ENCODE measurements at regions not wholly inside any gene's neighbourhood (a gene's known extent, or its start where the extent isn't known, plus 50 kb on each side); places are given as distances from the start of the nearest gene placed in this dataset.

DNA sequence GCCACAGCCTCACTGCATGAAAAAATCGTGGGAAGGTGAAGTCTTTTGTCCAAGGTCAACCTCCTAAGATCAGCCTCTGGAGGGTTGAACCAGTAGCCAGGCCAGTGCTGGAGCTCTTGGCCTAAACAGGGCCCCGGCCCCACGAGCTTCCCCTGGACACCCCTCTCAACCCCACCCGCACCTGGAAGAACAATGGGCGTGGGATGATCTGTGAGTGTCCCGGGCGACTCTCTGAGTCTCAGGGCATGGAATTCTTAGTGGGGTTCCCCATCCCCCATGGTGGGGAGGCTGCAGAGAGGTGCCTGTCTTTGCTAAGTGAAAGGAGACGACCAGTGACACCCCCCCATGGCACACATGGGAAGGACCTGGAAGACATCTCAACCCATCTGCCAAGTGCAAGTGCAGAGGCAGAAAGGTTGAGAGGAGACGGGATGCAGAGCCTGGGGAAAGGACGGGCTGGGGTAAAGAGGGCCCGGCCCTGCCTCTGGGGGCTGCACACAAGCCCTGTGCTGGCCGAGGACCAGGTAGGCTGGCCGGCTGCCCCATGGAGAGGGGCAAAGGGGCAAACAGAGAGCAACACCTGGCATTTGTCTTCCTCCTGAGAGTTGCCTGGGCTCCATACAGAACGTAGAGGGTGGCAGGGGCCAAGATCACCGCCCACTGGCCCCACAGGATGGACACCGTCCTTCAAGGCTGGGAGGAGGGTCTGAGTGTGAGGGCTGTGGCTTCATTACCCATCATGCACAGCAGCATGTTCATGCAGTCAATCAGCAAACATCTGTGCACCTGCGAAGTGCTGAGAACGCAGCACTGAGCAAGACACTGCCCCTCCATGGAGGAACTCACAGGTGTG, 163.0 kb upstream of the PPP2R2D start:
- TF ChIP-seq, protein P1, sequence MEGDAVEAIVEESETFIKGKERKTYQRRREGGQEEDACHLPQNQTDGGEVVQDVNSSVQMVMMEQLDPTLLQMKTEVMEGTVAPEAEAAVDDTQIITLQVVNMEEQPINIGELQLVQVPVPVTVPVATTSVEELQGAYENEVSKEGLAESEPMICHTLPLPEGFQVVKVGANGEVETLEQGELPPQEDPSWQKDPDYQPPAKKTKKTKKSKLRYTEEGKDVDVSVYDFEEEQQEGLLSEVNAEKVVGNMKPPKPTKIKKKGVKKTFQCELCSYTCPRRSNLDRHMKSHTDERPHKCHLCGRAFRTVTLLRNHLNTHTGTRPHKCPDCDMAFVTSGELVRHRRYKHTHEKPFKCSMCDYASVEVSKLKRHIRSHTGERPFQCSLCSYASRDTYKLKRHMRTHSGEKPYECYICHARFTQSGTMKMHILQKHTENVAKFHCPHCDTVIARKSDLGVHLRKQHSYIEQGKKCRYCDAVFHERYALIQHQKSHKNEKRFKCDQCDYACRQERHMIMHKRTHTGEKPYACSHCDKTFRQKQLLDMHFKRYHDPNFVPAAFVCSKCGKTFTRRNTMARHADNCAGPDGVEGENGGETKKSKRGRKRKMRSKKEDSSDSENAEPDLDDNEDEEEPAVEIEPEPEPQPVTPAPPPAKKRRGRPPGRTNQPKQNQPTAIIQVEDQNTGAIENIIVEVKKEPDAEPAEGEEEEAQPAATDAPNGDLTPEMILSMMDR (IDR thresholded peaks at IDR 0.05) = no peak
- TF ChIP-seq JUNB (IDR thresholded peaks at IDR 0.05) = no peak
- TF ChIP-seq, protein P2, sequence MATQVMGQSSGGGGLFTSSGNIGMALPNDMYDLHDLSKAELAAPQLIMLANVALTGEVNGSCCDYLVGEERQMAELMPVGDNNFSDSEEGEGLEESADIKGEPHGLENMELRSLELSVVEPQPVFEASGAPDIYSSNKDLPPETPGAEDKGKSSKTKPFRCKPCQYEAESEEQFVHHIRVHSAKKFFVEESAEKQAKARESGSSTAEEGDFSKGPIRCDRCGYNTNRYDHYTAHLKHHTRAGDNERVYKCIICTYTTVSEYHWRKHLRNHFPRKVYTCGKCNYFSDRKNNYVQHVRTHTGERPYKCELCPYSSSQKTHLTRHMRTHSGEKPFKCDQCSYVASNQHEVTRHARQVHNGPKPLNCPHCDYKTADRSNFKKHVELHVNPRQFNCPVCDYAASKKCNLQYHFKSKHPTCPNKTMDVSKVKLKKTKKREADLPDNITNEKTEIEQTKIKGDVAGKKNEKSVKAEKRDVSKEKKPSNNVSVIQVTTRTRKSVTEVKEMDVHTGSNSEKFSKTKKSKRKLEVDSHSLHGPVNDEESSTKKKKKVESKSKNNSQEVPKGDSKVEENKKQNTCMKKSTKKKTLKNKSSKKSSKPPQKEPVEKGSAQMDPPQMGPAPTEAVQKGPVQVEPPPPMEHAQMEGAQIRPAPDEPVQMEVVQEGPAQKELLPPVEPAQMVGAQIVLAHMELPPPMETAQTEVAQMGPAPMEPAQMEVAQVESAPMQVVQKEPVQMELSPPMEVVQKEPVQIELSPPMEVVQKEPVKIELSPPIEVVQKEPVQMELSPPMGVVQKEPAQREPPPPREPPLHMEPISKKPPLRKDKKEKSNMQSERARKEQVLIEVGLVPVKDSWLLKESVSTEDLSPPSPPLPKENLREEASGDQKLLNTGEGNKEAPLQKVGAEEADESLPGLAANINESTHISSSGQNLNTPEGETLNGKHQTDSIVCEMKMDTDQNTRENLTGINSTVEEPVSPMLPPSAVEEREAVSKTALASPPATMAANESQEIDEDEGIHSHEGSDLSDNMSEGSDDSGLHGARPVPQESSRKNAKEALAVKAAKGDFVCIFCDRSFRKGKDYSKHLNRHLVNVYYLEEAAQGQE (IDR thresholded peaks at IDR 0.05) = no peak
- TF ChIP-seq POLR2A (IDR thresholded peaks at IDR 0.05; ENCODE audit: low read length) = no peak
